Mammary epithelial cell (primary cell): ENCODE measurements at regions not wholly inside any gene's neighbourhood (a gene's known extent, or its start where the extent isn't known, plus 50 kb on each side); places are given as distances from the start of the nearest gene placed in this dataset.

Experiments
- EZH2 ChIP-seq: IDR thresholded peaks from 2 replicates; pipeline ENCODE4 v1.6.1; 2012; ENCODE audit warnings: low read length, inconsistent platforms, borderline replicate concordance
- TF ChIP-seq, protein P1 (sequence below), 2 donors: IDR thresholded peaks in 1 of 2; conservative IDR thresholded peaks in 1 of 2; 2 replicates each; pipeline ENCODE4 v1.5.1; 2011 to 2012; ENCODE audit warnings: inconsistent platforms in 2 of 2, low read length in 2 of 2, mild to moderate bottlenecking in 2 of 2, control low read depth in 1 of 2, low read depth in 1 of 2; ENCODE audit not compliant: insufficient read depth in 1 of 2; ENCODE audit errors: extremely low read depth in 1 of 2

DNA sequence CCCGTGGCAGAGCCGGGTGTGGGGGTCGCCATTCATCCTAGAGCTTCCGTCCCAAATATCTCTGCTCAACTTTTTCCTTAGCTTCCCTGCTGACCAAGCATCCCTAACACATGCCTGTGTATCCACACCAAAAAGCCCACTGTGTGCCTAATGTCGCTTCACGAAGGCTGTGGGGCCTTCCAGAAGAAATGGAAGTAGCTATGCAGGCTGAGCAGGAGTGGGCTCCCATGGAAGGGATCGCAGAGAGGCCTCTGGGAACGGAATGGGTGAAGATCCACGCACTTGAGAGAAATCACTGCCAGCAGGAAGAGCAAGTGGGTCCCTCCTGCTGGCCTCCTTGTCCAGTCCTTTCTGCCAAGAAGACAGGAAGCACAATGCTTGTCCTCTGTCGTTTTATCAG, 136.0 kb downstream of the SOX1 start:
- TF ChIP-seq, protein P1, sequence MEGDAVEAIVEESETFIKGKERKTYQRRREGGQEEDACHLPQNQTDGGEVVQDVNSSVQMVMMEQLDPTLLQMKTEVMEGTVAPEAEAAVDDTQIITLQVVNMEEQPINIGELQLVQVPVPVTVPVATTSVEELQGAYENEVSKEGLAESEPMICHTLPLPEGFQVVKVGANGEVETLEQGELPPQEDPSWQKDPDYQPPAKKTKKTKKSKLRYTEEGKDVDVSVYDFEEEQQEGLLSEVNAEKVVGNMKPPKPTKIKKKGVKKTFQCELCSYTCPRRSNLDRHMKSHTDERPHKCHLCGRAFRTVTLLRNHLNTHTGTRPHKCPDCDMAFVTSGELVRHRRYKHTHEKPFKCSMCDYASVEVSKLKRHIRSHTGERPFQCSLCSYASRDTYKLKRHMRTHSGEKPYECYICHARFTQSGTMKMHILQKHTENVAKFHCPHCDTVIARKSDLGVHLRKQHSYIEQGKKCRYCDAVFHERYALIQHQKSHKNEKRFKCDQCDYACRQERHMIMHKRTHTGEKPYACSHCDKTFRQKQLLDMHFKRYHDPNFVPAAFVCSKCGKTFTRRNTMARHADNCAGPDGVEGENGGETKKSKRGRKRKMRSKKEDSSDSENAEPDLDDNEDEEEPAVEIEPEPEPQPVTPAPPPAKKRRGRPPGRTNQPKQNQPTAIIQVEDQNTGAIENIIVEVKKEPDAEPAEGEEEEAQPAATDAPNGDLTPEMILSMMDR (conservative IDR thresholded peaks at IDR 0.05 in 1 of 2, IDR thresholded peaks at IDR 0.05 in 1 of 2; ENCODE audit: extremely low read depth in 1 of 2, insufficient read depth in 1 of 2, low read depth in 1 of 2, low read length in 2 of 2) = no peak
- TF ChIP-seq EZH2 = no peak
